GM12875 (cell line): ENCODE measurements at regions not wholly inside any gene's neighbourhood (a gene's known extent, or its start where the extent isn't known, plus 50 kb on each side); places are given as distances from the start of the nearest gene placed in this dataset.

Source experiments
- H3K4me3 ChIP-seq: one replicate; pipeline ENCODE4 v1.5.1; 2011; ENCODE audit warnings: low read depth, low read length, control low read depth
- TF ChIP-seq, protein P1 (sequence below): IDR thresholded peaks from 2 replicates; pipeline ENCODE4 v1.5.1; 2011; ENCODE audit warnings: low read depth, mild to moderate bottlenecking, control low read depth, inconsistent platforms, low read length, moderate library complexity, borderline replicate concordance; ENCODE audit not compliant: insufficient read depth

DNA sequence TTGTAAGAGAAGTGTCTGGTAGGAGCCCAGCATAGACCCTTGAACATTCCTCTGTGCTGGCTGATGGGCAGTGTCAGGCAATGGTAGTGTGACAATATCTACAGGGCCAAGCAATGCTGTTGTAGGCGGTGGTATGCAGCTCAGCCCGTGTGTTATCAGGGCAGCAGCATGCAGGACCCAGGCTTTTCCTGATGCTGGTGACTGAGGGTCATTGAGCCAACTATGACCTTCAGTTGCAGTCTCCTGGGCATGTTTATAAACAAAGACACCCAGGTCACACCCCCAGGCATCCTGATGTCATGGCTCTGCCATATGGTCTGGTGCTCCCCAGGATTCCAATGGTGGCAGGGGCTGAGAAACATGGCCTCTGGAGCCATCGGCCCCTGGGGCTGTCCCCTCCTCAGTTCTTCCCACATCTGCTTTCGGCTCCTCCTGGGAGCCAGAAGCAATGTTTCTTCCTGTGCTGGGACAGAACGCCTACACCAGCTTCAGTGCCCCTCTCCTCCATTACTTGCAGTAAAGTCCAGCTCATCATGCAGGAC is 518.0 kb upstream of the HS6ST1 start:
- H3K4me3 ChIP-seq, result no peak overlapping the region
- TF ChIP-seq, protein P1, sequence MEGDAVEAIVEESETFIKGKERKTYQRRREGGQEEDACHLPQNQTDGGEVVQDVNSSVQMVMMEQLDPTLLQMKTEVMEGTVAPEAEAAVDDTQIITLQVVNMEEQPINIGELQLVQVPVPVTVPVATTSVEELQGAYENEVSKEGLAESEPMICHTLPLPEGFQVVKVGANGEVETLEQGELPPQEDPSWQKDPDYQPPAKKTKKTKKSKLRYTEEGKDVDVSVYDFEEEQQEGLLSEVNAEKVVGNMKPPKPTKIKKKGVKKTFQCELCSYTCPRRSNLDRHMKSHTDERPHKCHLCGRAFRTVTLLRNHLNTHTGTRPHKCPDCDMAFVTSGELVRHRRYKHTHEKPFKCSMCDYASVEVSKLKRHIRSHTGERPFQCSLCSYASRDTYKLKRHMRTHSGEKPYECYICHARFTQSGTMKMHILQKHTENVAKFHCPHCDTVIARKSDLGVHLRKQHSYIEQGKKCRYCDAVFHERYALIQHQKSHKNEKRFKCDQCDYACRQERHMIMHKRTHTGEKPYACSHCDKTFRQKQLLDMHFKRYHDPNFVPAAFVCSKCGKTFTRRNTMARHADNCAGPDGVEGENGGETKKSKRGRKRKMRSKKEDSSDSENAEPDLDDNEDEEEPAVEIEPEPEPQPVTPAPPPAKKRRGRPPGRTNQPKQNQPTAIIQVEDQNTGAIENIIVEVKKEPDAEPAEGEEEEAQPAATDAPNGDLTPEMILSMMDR, result no peak

DNA sequence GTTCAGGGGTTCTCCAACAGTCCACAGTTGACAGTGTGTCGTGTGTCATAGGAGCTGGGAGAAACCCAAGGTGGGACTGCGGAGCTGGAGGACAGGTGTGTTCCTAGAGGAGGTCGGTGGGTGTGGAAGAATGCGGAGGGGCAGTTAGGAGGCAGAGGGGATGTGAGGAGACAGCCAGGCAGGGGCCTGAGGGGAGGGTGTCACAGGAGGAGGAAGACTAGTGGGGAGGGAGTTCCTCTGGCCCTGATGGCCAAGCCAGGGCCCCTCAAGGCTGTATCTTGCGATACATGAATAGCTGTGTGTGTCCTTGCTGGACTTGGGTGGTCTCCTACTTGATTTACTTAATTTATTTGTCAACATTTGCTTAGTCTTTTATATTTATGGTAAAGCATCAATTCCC is 519.6 kb upstream of the HS6ST1 start:
- H3K4me3 ChIP-seq, result no peak overlapping the region
- TF ChIP-seq, protein P1, result no peak

DNA sequence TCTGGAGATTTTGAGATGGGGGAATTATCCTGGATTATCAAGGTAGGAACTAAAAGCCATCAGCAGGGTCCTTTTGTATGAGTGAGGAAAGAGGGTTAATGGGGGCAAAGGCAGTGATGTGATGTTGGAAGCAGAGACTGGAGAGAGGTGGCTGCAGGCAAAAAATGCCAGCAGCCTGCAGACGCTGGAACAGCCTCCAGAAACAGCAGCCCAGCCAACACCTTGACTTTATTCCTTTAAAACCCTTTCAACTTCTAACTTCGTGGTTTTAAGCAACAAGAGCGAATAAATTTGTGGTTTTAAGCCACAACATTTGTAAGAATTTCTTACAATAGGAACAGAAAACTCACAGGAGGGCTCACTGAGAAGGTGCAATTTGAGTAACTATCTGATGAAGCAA is 523.1 kb upstream of the HS6ST1 start:
- H3K4me3 ChIP-seq, result no peak overlapping the region
- TF ChIP-seq, protein P1, result no peak

DNA sequence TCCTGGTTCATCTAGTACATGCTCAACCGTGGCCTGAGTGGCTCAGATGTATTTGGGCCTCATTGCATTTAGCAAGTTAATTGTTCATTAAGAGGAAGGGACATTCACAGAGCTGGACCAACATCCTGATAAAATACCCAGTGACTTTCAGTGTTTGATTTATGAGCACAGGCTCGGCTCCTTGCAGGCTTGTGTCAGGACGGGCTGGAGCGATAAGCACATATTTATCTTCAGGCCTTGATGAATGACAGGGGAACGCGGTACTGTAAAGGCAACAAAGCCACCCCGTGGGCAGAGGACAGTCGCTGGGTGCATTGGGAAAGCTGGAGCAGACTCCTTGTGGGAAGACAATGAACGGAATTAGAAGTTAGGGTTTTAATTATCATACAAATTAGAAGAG is 548.6 kb upstream of the HS6ST1 start:
- TF ChIP-seq, protein P1, result no peak
- no peak overlapping the region for H3K4me3 ChIP-seq

DNA sequence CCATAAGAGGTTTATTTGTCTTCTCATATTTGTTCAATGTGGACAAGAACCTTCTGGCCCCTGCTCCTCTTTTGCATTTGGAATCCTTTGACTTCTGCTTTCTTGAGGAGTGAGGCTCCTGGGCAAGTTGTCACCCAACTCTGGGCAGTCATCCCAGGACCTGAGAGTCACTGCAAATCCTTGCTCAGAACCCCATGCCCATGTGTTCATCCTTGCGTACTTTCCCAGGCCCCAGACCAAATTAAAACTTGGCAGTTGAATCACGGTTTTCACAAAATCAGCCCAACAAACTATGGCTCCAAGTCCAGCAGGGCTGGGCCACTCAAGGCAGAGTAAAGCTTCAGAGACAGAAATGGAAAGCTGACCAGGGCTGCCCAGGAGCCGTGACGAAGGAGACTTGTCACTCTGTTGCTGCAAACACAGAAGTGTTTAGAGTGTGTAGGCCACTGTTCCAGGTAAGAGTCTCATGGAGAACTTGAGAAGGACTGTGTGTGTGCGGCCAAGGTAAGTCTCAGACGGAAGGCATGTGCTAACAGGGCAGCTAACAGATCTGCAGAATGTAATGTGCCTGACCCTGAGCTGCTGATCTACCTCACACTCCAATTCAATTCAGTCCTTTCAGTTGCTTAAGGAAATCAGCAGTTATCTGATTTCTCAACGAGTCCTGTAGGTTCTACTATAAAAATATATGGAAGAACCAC is 549.4 kb upstream of the HS6ST1 start:
- TF ChIP-seq, protein P1, result no peak
- H3K4me3 ChIP-seq, result no peak overlapping the region

DNA sequence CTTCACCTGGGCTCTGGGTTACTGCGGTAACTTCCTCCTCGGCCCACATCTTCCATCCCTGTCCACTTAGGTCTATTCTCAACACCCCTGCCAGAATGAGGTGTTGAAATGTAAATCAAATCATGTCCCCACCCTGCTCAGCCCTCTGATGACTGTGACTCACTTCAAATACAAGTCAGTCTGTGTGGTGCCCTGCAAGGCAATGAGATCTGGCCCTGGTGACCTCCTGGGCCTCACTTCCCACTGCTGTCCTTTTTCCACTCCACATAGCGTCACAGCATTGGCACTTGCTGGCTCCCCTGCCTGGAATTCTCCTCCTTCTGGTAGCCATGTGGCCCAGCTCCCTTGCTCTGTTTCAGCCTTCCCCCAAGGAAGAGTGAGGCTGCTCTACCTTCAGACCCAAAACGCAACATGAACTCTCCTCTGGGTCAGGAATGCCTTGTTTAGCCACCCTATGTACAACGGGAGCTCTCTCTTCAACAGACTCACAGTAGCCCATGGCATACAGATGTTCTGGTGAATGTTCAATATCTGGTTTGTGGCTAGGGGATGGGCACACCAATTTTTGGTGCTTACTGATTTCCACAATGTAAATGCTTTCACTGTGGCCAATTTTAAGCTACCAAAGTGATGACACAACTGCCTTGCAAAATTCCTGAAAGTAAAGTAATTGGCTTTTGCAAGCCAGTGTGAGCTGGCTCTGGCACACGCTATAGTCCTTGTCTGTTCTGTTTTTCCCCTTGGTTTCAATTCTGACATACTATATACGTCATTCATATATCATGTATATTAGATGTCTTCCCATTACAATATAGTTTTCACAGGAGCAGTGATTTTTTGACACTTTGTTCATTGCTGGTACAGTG is 550.3 kb upstream of the HS6ST1 start:
- H3K4me3 ChIP-seq, result no peak overlapping the region
- TF ChIP-seq, protein P1, result no peak
